A549 (cell line): ENCODE measurements at regions not wholly inside any gene's neighbourhood (a gene's known extent, or its start where the extent isn't known, plus 50 kb on each side); places are given as distances from the start of the nearest gene placed in this dataset.

Experiments used
- ATAC-seq, 2 experiments: fragments of 200-7000 bp in 1 of 2; fragments of >200 bp in 1 of 2; cut with Nextera tagmentation in 1 of 2; cut with Tn5 transposase in 1 of 2; 3 replicates each; pipeline versions ENCODE4 v1.8.0 to v1.9.1; 2018 to 2020; ENCODE audit warnings: mild to moderate bottlenecking in 1 of 2, moderate library complexity in 1 of 2
- CTCF ChIA-PET: fragments of 300-600 bp; sonication (Branson Sonifier 250); formaldehyde crosslinking; extraction: SDS; loops from one replicate; lab custom pipeline; 2021; ENCODE audit warnings: antibody characterized with exemption, inconsistent platforms; lab: Yijun Ruan, JAX
- POLR2A ChIA-PET: fragments of 350-600 bp; formaldehyde crosslinking; extraction: SDS; loops from one replicate; lab custom pipeline; 2021; ENCODE audit warnings: antibody characterized with exemption, inconsistent platforms; lab: Yijun Ruan, JAX
- DNase-seq, 2 experiments: peaks; one replicate each; pipeline versions ENCODE4 v3.0.0 to v3.0.0-alpha.2; 2011 to 2016; ENCODE audit warnings: low read depth in 1 of 2, low spot score in 1 of 2
- FAIRE-seq: peaks from 2 replicates; lab custom pipeline; 2011; peaks lifted over from hg19 to GRCh38; lab: Jason Lieb, UNC
- H3K27ac ChIP-seq, 2 experiments: fragments of >200 bp; sonication (Bioruptor Twin); formaldehyde crosslinking; 3 replicates each; pipeline ENCODE4 v1.5.1; 2016 to 2017
- H3K4me1 ChIP-seq: fragments of >200 bp; sonication (Bioruptor Twin); formaldehyde crosslinking; 3 replicates; pipeline ENCODE4 v1.6.1; 2016
- H3K4me2 ChIP-seq: fragments of >200 bp; sonication (Bioruptor Twin); formaldehyde crosslinking; 3 replicates; pipeline ENCODE4 v1.6.1; 2016
- H3K4me3 ChIP-seq: fragments of >200 bp; sonication (Bioruptor Twin); formaldehyde crosslinking; 3 replicates; pipeline ENCODE4 v1.5.1; 2016
- H3K9me3 ChIP-seq: fragments of >200 bp; sonication (Bioruptor Twin); formaldehyde crosslinking; 3 replicates; pipeline ENCODE4 v1.6.1; 2016
- CHD2 ChIP-seq: fragments of 150-350 bp; IDR thresholded peaks from 2 replicates; pipeline ENCODE4 v1.6.1; 2014; ENCODE audit warnings: low read length; ENCODE audit not compliant: partially characterized antibody
- HEYL ChIP-seq: fragments of 250-450 bp; sonication (Bioruptor Pico); IDR thresholded peaks from 2 replicates; pipeline ENCODE4 v1.8.0; 2021; ENCODE audit warnings: mild to moderate bottlenecking, moderate library complexity
- HOXA7 ChIP-seq: fragments of 250-450 bp; sonication (Bioruptor Pico); IDR thresholded peaks from 2 replicates; pipeline ENCODE4 v1.5.0; 2020; ENCODE audit warnings: mild to moderate bottlenecking, moderate library complexity
- HOXB13 ChIP-seq: fragments of 250-450 bp; sonication (Bioruptor Pico); IDR thresholded peaks from 2 replicates; pipeline ENCODE4 v1.5.0; 2020; ENCODE audit warnings: low read depth, mild to moderate bottlenecking, moderate library complexity
- JUNB ChIP-seq: fragments of >200 bp; sonication (Bioruptor Twin); formaldehyde crosslinking; IDR thresholded peaks from 2 replicates; pipeline ENCODE4 v1.6.1; 2016
- MAFK ChIP-seq: fragments of 450-650 bp; IDR thresholded peaks from 2 replicates; pipeline ENCODE4 v1.6.1; 2014; ENCODE audit not compliant: partially characterized antibody
- NFE2L2 ChIP-seq: fragments of 150-350 bp; conservative IDR thresholded peaks from 2 replicates; pipeline ENCODE4 v1.6.1; 2014; ENCODE audit warnings: low read length
- PHF8 ChIP-seq: fragments of 200-600 bp; sonication (generic); IDR thresholded peaks from 2 replicates; pipeline ENCODE4 v1.6.1; 2016; ENCODE audit warnings: low read depth, mild to moderate bottlenecking, antibody characterized with exemption, moderate library complexity, borderline replicate concordance
- RARB ChIP-seq: fragments of 250-450 bp; sonication (Bioruptor Pico); IDR thresholded peaks from 2 replicates; pipeline ENCODE4 v1.8.0; 2021; ENCODE audit warnings: mild to moderate bottlenecking, moderate library complexity
- RNF2 ChIP-seq: fragments of 200-600 bp; sonication (generic); IDR thresholded peaks from 2 replicates; pipeline ENCODE4 v1.6.1; 2016; ENCODE audit warnings: low read depth, mild to moderate bottlenecking, antibody characterized with exemption, moderate library complexity, borderline replicate concordance
- ZFP36 ChIP-seq: fragments of 450-650 bp; IDR thresholded peaks from 2 replicates; pipeline ENCODE4 v1.6.1; 2014; ENCODE audit warnings: borderline replicate concordance; ENCODE audit not compliant: partially characterized antibody
- ZNF302 ChIP-seq: fragments of 250-450 bp; sonication (Bioruptor Pico); IDR thresholded peaks from 2 replicates; pipeline ENCODE4 v1.9.0; 2021; ENCODE audit warnings: inconsistent platforms, mild to moderate bottlenecking, moderate library complexity
- WGBS: methylation state at CpG from one replicate; pipeline ENCODE4 v1.1.6; 2017; ENCODE audit errors: missing lambda C conversion rate; 5-methylcytosine and 5-hydroxymethylcytosine counted together
- TF ChIP-seq, protein P1 (sequence below): fragments of 200-600 bp; sonication (generic); IDR thresholded peaks from 2 replicates; pipeline ENCODE4 v1.6.1; 2016; ENCODE audit warnings: antibody characterized with exemption, mild to moderate bottlenecking, moderate library complexity
- TF ChIP-seq, protein P2 (sequence below): fragments of >200 bp; sonication (Bioruptor Twin); formaldehyde crosslinking; IDR thresholded peaks from 2 replicates; pipeline ENCODE4 v1.6.1; 2016
- TF ChIP-seq, protein P3 (sequence below): IDR thresholded peaks from 2 replicates; pipeline ENCODE4 v1.6.1; 2012; ENCODE audit warnings: low read depth, borderline replicate concordance
- TF ChIP-seq, protein P4 (sequence below): IDR thresholded peaks from 2 replicates; pipeline ENCODE4 v1.6.1; 2012
- TF ChIP-seq, protein P5 (sequence below): fragments of 150-350 bp; IDR thresholded peaks from 2 replicates; pipeline ENCODE4 v1.6.1; 2014; ENCODE audit warnings: low read depth, mild to moderate bottlenecking, low read length

DNA sequence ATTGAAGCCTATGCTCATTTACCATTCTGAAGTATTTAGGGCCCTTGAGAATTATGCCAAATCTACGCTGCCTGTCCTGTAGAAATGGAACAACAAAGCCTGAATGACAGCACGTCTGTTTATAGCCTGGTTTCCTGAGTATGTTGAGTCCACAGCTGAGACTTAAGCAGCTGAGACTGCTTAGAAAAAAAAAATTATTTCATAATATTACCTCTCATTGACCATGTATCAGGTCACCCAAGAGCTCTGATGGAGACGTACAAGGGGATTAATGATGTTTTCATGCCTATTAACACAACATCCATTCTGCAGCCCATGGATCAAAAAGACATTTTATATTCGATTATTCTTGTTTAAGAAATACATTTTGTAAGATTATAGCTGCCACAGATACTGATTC lies 387.2 kb upstream of the NCAM2 start (continued):
- TF ChIP-seq, protein P1, sequence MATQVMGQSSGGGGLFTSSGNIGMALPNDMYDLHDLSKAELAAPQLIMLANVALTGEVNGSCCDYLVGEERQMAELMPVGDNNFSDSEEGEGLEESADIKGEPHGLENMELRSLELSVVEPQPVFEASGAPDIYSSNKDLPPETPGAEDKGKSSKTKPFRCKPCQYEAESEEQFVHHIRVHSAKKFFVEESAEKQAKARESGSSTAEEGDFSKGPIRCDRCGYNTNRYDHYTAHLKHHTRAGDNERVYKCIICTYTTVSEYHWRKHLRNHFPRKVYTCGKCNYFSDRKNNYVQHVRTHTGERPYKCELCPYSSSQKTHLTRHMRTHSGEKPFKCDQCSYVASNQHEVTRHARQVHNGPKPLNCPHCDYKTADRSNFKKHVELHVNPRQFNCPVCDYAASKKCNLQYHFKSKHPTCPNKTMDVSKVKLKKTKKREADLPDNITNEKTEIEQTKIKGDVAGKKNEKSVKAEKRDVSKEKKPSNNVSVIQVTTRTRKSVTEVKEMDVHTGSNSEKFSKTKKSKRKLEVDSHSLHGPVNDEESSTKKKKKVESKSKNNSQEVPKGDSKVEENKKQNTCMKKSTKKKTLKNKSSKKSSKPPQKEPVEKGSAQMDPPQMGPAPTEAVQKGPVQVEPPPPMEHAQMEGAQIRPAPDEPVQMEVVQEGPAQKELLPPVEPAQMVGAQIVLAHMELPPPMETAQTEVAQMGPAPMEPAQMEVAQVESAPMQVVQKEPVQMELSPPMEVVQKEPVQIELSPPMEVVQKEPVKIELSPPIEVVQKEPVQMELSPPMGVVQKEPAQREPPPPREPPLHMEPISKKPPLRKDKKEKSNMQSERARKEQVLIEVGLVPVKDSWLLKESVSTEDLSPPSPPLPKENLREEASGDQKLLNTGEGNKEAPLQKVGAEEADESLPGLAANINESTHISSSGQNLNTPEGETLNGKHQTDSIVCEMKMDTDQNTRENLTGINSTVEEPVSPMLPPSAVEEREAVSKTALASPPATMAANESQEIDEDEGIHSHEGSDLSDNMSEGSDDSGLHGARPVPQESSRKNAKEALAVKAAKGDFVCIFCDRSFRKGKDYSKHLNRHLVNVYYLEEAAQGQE, result no peak
- TF ChIP-seq RNF2 (no peak), CHD2 (no peak), HEYL (no peak), JUNB (no peak), MAFK (no peak)

DNA sequence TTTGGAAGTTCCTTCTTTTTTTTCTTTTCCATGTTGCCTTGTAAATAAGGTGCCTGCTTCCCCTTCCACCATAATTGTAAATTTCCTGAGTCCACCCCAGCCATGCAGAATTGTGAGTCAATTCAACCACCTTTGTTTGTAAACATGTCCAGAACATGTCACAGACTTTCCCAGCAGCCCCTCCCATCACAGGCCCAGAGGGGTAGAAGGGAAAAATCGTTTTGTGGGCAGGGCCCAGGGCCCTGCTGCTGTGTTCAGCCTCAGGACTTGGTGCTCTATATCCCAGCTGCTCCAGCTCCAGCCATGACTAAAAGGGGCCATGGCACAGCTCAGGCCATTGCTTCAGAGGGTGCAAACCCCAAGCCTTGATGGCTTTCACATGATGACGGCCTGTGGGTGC lies 384.6 kb upstream of the NCAM2 start:
- no peaks in the 10 kb centered on the region for H3K9me3 ChIP-seq
- FAIRE-seq (no peak), DNase-seq (no peak), ATAC-seq (no peak)
- TF ChIP-seq, protein P2, sequence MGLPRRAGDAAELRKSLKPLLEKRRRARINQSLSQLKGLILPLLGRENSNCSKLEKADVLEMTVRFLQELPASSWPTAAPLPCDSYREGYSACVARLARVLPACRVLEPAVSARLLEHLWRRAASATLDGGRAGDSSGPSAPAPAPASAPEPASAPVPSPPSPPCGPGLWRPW, result no peak
- TF ChIP-seq, protein P3, sequence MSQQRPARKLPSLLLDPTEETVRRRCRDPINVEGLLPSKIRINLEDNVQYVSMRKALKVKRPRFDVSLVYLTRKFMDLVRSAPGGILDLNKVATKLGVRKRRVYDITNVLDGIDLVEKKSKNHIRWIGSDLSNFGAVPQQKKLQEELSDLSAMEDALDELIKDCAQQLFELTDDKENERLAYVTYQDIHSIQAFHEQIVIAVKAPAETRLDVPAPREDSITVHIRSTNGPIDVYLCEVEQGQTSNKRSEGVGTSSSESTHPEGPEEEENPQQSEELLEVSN, result no peak
- no peak for TF ChIP-seq HOXA7 (CRISPR knock-in tag)
- TF ChIP-seq NFE2L2, result no peak
- TF ChIP-seq, protein P4, sequence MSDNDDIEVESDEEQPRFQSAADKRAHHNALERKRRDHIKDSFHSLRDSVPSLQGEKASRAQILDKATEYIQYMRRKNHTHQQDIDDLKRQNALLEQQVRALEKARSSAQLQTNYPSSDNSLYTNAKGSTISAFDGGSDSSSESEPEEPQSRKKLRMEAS, result no peak
- no peak for TF ChIP-seq ZNF302 (CRISPR knock-in tag)
- TF ChIP-seq RNF2, result no peak
- WGBS, result 0% methylated on average over 2 of the region's 2 CpGs
- no peak overlapping the region for H3K27ac ChIP-seq
- H3K4me3 ChIP-seq, result no peak overlapping the region
- POLR2A ChIA-PET, result no interaction called here
- CTCF ChIA-PET, result no interaction called here
- H3K4me2 ChIP-seq, result no peak overlapping the region
- H3K4me1 ChIP-seq, result no peaks in the 10 kb centered on the region

DNA sequence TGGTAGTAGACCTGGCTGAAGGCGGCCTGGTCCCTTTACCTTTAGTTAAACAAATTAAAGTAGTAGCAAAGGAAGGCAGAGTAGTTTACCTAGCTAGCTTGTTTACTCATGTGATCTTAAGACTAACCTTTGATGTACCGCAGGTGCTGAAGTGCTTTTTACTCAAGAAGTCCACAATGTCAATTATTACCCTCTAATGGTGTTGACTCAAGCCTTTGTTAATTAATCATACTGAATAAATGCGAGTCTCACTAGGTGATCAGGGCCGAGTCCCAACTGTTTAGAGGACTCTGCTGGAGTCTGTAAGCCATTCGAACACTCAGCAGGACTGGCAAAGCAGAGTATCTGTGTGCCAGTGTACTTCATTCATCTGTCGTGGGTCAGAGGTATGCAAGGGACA lies 381.1 kb upstream of the NCAM2 start:
- TF ChIP-seq RARB (CRISPR knock-in tag) (no peak), ZFP36 (no peak), HOXB13 (CRISPR knock-in tag) (no peak), PHF8 (no peak)
- TF ChIP-seq, protein P5, sequence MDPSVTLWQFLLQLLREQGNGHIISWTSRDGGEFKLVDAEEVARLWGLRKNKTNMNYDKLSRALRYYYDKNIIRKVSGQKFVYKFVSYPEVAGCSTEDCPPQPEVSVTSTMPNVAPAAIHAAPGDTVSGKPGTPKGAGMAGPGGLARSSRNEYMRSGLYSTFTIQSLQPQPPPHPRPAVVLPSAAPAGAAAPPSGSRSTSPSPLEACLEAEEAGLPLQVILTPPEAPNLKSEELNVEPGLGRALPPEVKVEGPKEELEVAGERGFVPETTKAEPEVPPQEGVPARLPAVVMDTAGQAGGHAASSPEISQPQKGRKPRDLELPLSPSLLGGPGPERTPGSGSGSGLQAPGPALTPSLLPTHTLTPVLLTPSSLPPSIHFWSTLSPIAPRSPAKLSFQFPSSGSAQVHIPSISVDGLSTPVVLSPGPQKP, result no peak
- no peak for ATAC-seq
- FAIRE-seq, result no peak
- Histone ChIP-seq H3K27ac (no peak overlapping the region), H3K4me3 (no peak overlapping the region), H3K4me1 (no peaks in the 10 kb centered on the region), H3K4me2 (no peak overlapping the region), H3K9me3 (no peaks in the 10 kb centered on the region)
- no peak for DNase-seq
- ChIA-PET CTCF (no interaction called here), POLR2A (no interaction called here)
- WGBS, result 4% methylated on average over 5 of the region's 6 CpGs
